HepG2 (cell line): ENCODE measurements at regions not wholly inside any gene's neighbourhood (a gene's known extent, or its start where the extent isn't known, plus 50 kb on each side); places are given as distances from the start of the nearest gene placed in this dataset.

ENCODE experiments used
- ATAC-seq: fragments of 200-7000 bp; cut with Tn5 transposase; 3 replicates; pipeline ENCODE4 v1.9.1; 2020; ENCODE audit warnings: mild to moderate bottlenecking, moderate library complexity
- BruUV-seq: library from RNA; stranded (reverse); fragments of 400-500 nt; replicated peaks from 2 replicates; lab custom pipeline; 2021; lab: Mats Ljungman, UMichigan
- CTCF ChIA-PET: fragments of 300-600 bp; formaldehyde crosslinking; extraction: SDS; loops from one replicate; lab custom pipeline; 2021; ENCODE audit warnings: low total read pairs, inconsistent platforms, low intra/inter-chr PET ratio; lab: Yijun Ruan, JAX
- POLR2A ChIA-PET: fragments of 350-600 bp; sonication (Branson Sonifier 250); formaldehyde crosslinking; loops from one replicate; lab custom pipeline; 2020; ENCODE audit warnings: antibody characterized with exemption, inconsistent platforms; lab: Yijun Ruan, JAX
- DNase-seq: peaks from one replicate; pipeline ENCODE4 v3.0.0-alpha.2; 2015; ENCODE audit warnings: low spot score
- FAIRE-seq: peaks from 3 replicates; lab custom pipeline; 2011; peaks lifted over from hg19 to GRCh38; lab: Jason Lieb, UNC
- H2AFZ ChIP-seq: one replicate; pipeline ENCODE4 v1.6.1; 2011; ENCODE audit warnings: low read length, inconsistent platforms
- H3K27ac ChIP-seq: fragments of 300-600 bp; 3 replicates; pipeline ENCODE4 v1.8.0; 2011; ENCODE audit warnings: mixed run types, mild to moderate bottlenecking, mixed read lengths, low read length, inconsistent platforms; ENCODE audit not compliant: insufficient read depth; ENCODE audit errors: extremely low read length
- H3K27me3 ChIP-seq, 2 experiments: fragments of 200-600 bp in 1 of 2; 2 replicates in 1 of 2; 3 replicates in 1 of 2; pipeline versions ENCODE4 v1.6.0 to v1.8.0; 2011; ENCODE audit warnings: low read length in 2 of 2, mild to moderate bottlenecking in 2 of 2, moderate library complexity in 2 of 2, inconsistent platforms in 1 of 2; ENCODE audit not compliant: insufficient read depth in 2 of 2, control insufficient read depth in 1 of 2
- H3K36me3 ChIP-seq, 2 experiments: fragments of 200-600 bp in 1 of 2; replicated peaks in 1 of 2; 2 replicates in 1 of 2; 3 replicates in 1 of 2; pipeline versions ENCODE4 v1.5.1 to v1.8.0; 2011; ENCODE audit warnings: low read length in 2 of 2, inconsistent platforms in 1 of 2; ENCODE audit not compliant: insufficient read depth in 2 of 2, control insufficient read depth in 1 of 2
- H3K4me1 ChIP-seq: 2 replicates; pipeline ENCODE4 v1.5.1; 2012; ENCODE audit warnings: low read length, inconsistent platforms; ENCODE audit not compliant: insufficient read depth
- H3K4me2 ChIP-seq: 2 replicates; pipeline ENCODE4 v1.6.0; 2011; ENCODE audit warnings: low read depth, low read length, inconsistent platforms
- H3K4me3 ChIP-seq, 3 experiments: fragments of 200-600 bp in 1 of 3; sonication (generic), shearing (Covaris generic) in 1 of 3; replicated peaks in 1 of 3; 2 replicates each; pipeline ENCODE4 v1.5.1; 2011 to 2016; ENCODE audit warnings: low read length in 3 of 3, inconsistent platforms in 2 of 3, low read depth in 2 of 3, mild to moderate bottlenecking in 2 of 3, control low read depth in 1 of 3, mixed read lengths in 1 of 3; ENCODE audit not compliant: insufficient read depth in 1 of 3
- H3K79me2 ChIP-seq: one replicate; pipeline ENCODE4 v1.6.1; 2011; ENCODE audit warnings: low read length, inconsistent platforms; ENCODE audit not compliant: insufficient read depth
- H3K9ac ChIP-seq: 2 replicates; pipeline ENCODE4 v1.6.0; 2011; ENCODE audit warnings: mild to moderate bottlenecking, low read depth, low read length, inconsistent platforms; ENCODE audit not compliant: insufficient read depth
- H3K9me3 ChIP-seq: 2 replicates; pipeline ENCODE4 v1.5.1; 2012; ENCODE audit warnings: mild to moderate bottlenecking, low read length
- H4K20me1 ChIP-seq: 2 replicates; pipeline ENCODE4 v1.6.0; 2011; ENCODE audit warnings: inconsistent platforms, mild to moderate bottlenecking, low read length, moderate library complexity; ENCODE audit not compliant: insufficient read depth
- ARNTL ChIP-seq: sonication (generic); formaldehyde crosslinking; IDR thresholded peaks from 2 replicates; pipeline ENCODE4 v1.4.0; 2020; ENCODE audit warnings: mild to moderate bottlenecking, missing genetic modification reagents
- DR1 ChIP-seq: sonication (generic); formaldehyde crosslinking; IDR thresholded peaks from 2 replicates; pipeline ENCODE4 v1.8.0; 2021; ENCODE audit warnings: mild to moderate bottlenecking, missing genetic modification reagents, inconsistent platforms
- HES4 ChIP-seq: sonication (generic); formaldehyde crosslinking; IDR thresholded peaks from 2 replicates; pipeline ENCODE4 v1.9.0; 2021; ENCODE audit warnings: mild to moderate bottlenecking, missing genetic modification reagents, borderline replicate concordance
- HIVEP1 ChIP-seq: sonication (generic); formaldehyde crosslinking; IDR thresholded peaks from 2 replicates; pipeline ENCODE4 v1.4.0; 2020; ENCODE audit warnings: mild to moderate bottlenecking, missing genetic modification reagents
- JARID2 ChIP-seq: sonication (generic); formaldehyde crosslinking; IDR thresholded peaks from 2 replicates; pipeline ENCODE4 v1.8.1; 2023; ENCODE audit warnings: missing genetic modification reagents, inconsistent platforms; ENCODE audit not compliant: insufficient replicate concordance
- KAT8 ChIP-seq: IDR thresholded peaks from 2 replicates; pipeline ENCODE4 v1.6.1; 2016; ENCODE audit warnings: missing genetic modification reagents, missing compliant biosample characterization
- NR2F2 ChIP-seq: IDR thresholded peaks from 2 replicates; pipeline ENCODE4 v1.6.1; 2012; ENCODE audit warnings: low read depth, inconsistent platforms, borderline replicate concordance
- ONECUT2 ChIP-seq: sonication (generic); formaldehyde crosslinking; IDR thresholded peaks from 2 replicates; pipeline ENCODE4 v1.4.0; 2020; ENCODE audit warnings: missing genetic modification reagents
- SIN3B ChIP-seq: fragments of 150-350 bp; IDR thresholded peaks from 2 replicates; pipeline ENCODE4 v1.6.1; 2014; ENCODE audit warnings: low read length
- ZFY ChIP-seq: sonication (generic); formaldehyde crosslinking; IDR thresholded peaks from 2 replicates; pipeline ENCODE4 v1.4.0; 2020; ENCODE audit warnings: missing genetic modification reagents
- ZMYM3 ChIP-seq: sonication (generic); formaldehyde crosslinking; IDR thresholded peaks from 2 replicates; pipeline ENCODE4 v1.5.1; 2020; ENCODE audit warnings: mild to moderate bottlenecking, missing genetic modification reagents
- ZNF562 ChIP-seq: sonication (generic); formaldehyde crosslinking; IDR thresholded peaks from 2 replicates; pipeline ENCODE4 v1.8.0; 2022; ENCODE audit warnings: missing genetic modification reagents, borderline replicate concordance
- ZNF619 ChIP-seq: sonication (generic); formaldehyde crosslinking; IDR thresholded peaks from 2 replicates; pipeline ENCODE4 v1.4.0; 2020; ENCODE audit warnings: mild to moderate bottlenecking, missing genetic modification reagents
- WGBS: methylation state at CpG from one replicate; pipeline ENCODE4 v1.1.6; 2017; ENCODE audit warnings: low lambda C conversion rate; 5-methylcytosine and 5-hydroxymethylcytosine counted together
- in situ Hi-C: cut with HindIII; loops from 2 replicates; pipeline ENCODE4 v1.10.0; 2017; ENCODE audit warnings: low pct_unique_long_range_greater_than_20kb; ENCODE audit not compliant: extremely low pct_ligation_motif_present
- intact Hi-C: fragments of 100-400 bp; cut with micrococcal nuclease; formaldehyde crosslinking; loops from one replicate; pipeline ENCODE4 v1.10.0; 2022; ENCODE audit not compliant: unreplicated experiment
- TF ChIP-seq, protein P1 (sequence below): sonication (generic); formaldehyde crosslinking; IDR thresholded peaks from 2 replicates; pipeline ENCODE4 v1.4.0; 2020; ENCODE audit warnings: mild to moderate bottlenecking, missing genetic modification reagents
- TF ChIP-seq, protein P2 (sequence below): sonication (generic); formaldehyde crosslinking; IDR thresholded peaks from 2 replicates; pipeline ENCODE4 v1.4.0; 2020; ENCODE audit warnings: missing genetic modification reagents
- TF ChIP-seq, protein P3 (sequence below): IDR thresholded peaks from 2 replicates; pipeline ENCODE4 v1.6.1; 2016; ENCODE audit warnings: control low read depth

DNA sequence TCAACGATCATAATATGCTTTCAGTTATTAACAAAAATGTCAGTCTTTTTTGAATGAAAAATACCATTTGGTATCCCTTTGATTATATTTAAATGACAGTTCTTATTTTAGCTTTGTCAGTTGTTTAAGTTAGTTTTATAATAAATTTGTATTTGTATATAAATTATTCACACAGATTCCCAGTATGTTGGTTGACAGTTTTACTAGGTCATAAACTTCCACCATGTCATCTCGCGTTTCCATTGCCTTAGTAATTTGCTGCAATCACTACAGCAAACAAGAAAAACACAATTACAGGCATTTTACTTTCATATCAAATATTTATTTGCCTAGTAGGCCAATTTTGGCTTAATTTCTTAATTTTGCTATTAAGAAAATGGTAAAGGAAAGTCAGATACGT is 109.6 kb upstream of the ANK2 start (continued):
- TF ChIP-seq ARNTL (CRISPR knock-in tag), result no peak

DNA sequence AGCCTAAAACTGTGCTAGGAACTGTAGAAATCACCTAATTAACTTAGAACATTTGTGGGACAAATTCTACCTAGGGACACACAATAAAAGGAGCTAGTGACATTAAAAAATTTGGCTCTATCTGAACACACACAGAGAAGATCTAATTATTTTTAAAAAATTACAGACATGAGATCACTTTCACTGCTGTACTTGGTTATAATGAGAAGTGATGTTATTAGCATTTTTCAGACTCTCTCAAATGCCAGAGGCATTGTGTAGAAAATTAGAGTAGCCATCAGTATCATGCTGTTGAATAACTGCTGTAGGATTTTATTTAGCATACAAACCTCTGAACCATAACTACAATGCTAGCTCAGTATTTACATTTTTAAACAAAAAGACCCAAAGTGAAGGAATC is 109.1 kb upstream of the ANK2 start:
- no peak overlapping the region for H3K4me3 ChIP-seq
- DNase-seq (no peak), ATAC-seq (no peak), FAIRE-seq (no peak)
- H3K9ac ChIP-seq, result no peak overlapping the region
- TF ChIP-seq, protein P1, sequence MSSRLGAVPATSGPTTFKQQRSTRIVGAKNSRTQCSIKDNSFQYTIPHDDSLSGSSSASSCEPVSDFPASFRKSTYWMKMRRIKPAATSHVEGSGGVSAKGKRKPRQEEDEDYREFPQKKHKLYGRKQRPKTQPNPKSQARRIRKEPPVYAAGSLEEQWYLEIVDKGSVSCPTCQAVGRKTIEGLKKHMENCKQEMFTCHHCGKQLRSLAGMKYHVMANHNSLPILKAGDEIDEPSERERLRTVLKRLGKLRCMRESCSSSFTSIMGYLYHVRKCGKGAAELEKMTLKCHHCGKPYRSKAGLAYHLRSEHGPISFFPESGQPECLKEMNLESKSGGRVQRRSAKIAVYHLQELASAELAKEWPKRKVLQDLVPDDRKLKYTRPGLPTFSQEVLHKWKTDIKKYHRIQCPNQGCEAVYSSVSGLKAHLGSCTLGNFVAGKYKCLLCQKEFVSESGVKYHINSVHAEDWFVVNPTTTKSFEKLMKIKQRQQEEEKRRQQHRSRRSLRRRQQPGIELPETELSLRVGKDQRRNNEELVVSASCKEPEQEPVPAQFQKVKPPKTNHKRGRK (CRISPR knock-in tag), result no peak
- TF ChIP-seq KAT8 (CRISPR knock-in tag), result no peak
- intact Hi-C loops, result no loop called here
- POLR2A ChIA-PET, result no interaction called here
- in situ Hi-C loops, result loop anchor here (10.0 to 25.0 kb wide), 2 partner anchors 306 to 603 kb away; partner anchors contain the start of genes LARP7 and ZGRF1
- H3K79me2 ChIP-seq, result no peaks in the 10 kb centered on the region
- no peaks in the 10 kb centered on the region for H3K9me3 ChIP-seq
- H3K36me3 ChIP-seq, result no peaks in the 10 kb centered on the region
- no peak overlapping the region for H3K4me2 ChIP-seq
- H3K27me3 ChIP-seq, result no peaks in the 10 kb centered on the region
- H2AFZ ChIP-seq, result no peak overlapping the region
- CTCF ChIA-PET, result no interaction called here
- H3K4me1 ChIP-seq, result no peaks in the 10 kb centered on the region
- no TSS peak for BruUV-seq
- H4K20me1 ChIP-seq, result no peaks in the 10 kb centered on the region
- H3K27ac ChIP-seq, result no peak overlapping the region

DNA sequence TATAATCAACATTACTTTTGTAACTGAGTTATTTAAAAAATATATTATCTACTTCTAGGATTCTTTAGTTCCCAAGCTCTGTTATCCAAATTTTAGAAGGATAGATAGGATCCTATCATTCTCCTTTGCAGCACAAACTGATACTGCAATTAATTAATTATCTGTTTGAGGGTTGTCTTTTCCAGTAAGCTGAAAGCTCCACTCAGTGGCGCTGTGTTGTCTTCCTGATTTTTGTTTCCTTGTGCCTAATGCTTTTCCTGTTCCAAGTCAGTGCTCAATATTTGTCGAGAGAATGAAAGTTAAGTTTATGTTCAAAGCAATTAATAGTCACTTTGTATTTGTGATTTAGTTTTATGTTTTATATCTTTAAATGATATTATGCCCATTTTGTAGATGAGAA is 107.4 kb upstream of the ANK2 start:
- no peak overlapping the region for H3K4me3 ChIP-seq
- FAIRE-seq (no peak), DNase-seq (no peak), ATAC-seq (no peak)
- H4K20me1 ChIP-seq, result no peaks in the 10 kb centered on the region
- H3K79me2 ChIP-seq, result no peaks in the 10 kb centered on the region
- no TSS peak for BruUV-seq
- H3K9me3 ChIP-seq, result no peaks in the 10 kb centered on the region
- ChIA-PET CTCF (no interaction called here), POLR2A (no interaction called here)
- 0 out of 5 replicates have a peak, but pooled peaks cover 0 to 5% of the 10 kb centered on the region in 2 experiments for H3K27me3 ChIP-seq
- no peak overlapping the region for H3K4me2 ChIP-seq
- in situ Hi-C loops, result loop anchor here (10.0 to 25.0 kb wide), 2 partner anchors 307 to 605 kb away; partner anchors contain the start of genes LARP7 and ZGRF1
- intact Hi-C loops, result no loop called here
- no peak overlapping the region for H2AFZ ChIP-seq
- H3K36me3 ChIP-seq, result no peaks in the 10 kb centered on the region
- no peaks in the 10 kb centered on the region for H3K4me1 ChIP-seq
- H3K9ac ChIP-seq, result no peak overlapping the region
- WGBS, result 42% methylated on average over 2 of the region's 2 CpGs
- no peak overlapping the region for H3K27ac ChIP-seq
- no peak for TF ChIP-seq ZNF562 (CRISPR knock-in tag)
- TF ChIP-seq ZNF619 (CRISPR knock-in tag), result no peak
- TF ChIP-seq NR2F2, result no peak
- no peak for TF ChIP-seq ZFY (CRISPR knock-in tag)
- no peak for TF ChIP-seq JARID2 (CRISPR knock-in tag)
- TF ChIP-seq ZMYM3 (CRISPR knock-in tag), result no peak
- TF ChIP-seq SIN3B, result no peak
- TF ChIP-seq HIVEP1, result no peak
- TF ChIP-seq, protein P2, sequence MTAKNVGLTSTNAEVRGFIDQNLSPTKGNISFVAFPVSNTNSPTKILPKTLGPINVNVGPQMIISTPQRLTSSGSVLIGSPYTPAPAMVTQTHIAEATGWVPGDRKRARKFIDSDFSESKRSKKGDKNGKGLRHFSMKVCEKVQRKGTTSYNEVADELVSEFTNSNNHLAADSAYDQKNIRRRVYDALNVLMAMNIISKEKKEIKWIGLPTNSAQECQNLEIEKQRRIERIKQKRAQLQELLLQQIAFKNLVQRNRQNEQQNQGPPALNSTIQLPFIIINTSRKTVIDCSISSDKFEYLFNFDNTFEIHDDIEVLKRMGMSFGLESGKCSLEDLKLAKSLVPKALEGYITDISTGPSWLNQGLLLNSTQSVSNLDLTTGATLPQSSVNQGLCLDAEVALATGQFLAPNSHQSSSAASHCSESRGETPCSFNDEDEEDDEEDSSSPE (CRISPR knock-in tag), result no peak
- no peak for TF ChIP-seq DR1 (CRISPR knock-in tag)
- TF ChIP-seq, protein P3, sequence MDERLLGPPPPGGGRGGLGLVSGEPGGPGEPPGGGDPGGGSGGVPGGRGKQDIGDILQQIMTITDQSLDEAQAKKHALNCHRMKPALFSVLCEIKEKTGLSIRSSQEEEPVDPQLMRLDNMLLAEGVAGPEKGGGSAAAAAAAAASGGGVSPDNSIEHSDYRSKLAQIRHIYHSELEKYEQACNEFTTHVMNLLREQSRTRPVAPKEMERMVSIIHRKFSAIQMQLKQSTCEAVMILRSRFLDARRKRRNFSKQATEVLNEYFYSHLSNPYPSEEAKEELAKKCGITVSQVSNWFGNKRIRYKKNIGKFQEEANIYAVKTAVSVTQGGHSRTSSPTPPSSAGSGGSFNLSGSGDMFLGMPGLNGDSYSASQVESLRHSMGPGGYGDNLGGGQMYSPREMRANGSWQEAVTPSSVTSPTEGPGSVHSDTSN (CRISPR knock-in tag), result no peak
- no peak for TF ChIP-seq ONECUT2 (CRISPR knock-in tag)
- TF ChIP-seq HES4 (CRISPR knock-in tag), result no peak
